ENCODE measurements at regions not wholly inside any gene's neighbourhood (a gene's known extent, or its start where the extent isn't known, plus 50 kb on each side); places are given as distances from the start of the nearest gene placed in this dataset.
"Not testable (repeated sequence)": the region's sequence is repeated elsewhere in the genome, so short reads cannot be mapped to it uniquely, and the experiment has no call there.

DNA sequence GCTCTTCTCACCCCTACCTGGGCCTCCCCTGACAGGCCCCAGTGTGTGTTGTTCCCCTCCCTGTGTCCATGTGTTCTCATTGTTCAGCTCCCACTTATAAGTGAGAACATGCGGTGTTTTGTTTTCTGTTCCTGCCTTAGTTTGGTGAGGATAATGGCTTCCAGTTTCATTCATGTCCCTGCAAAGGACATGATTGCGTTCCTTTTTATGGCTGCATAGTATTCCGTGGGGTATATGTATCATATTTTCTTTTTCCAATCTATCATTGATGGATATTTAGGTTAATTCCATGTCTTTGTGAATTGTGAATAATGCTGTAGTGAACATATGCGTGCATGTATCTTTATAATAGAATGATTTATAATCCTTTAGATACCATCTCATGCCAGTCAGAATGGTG is 159.4 kb upstream of the RPS23 start:
- H3K4me1 ChIP-seq (ENCODE audit: control insufficient read depth in 1 of 2, insufficient read depth in 2 of 2, low read length in 2 of 2); H3K4me3 ChIP-seq (replicated peaks in 1 of 2; ENCODE audit: low read depth in 1 of 2, low read length in 2 of 2); H3K9me2 ChIP-seq (ENCODE audit: insufficient read depth); H3K27me3 ChIP-seq (ENCODE audit: insufficient read depth, low read length); H4K20me1 ChIP-seq (ENCODE audit: insufficient read depth); BruUV-seq (replicated peaks); H3K27ac ChIP-seq (ENCODE audit: low read depth, low read length); H2AFZ ChIP-seq (ENCODE audit: low read depth, low read length, poor library complexity, severe bottlenecking); POLR2A ChIA-PET; intact Hi-C loops (cut with micrococcal nuclease); ATAC-seq; RAD21 ChIA-PET (ENCODE audit: low non-redundant PET in 1 of 2, low total read pairs in 2 of 2, uncharacterized antibody in 2 of 2, unreplicated experiment in 2 of 2); H3K4me2 ChIP-seq (ENCODE audit: low read length); CTCF ChIA-PET; H3K9ac ChIP-seq (ENCODE audit: low read length); DNase-seq (ENCODE audit: low read depth, low spot score); H3K9me3 ChIP-seq (ENCODE audit: control insufficient read depth in 1 of 2, insufficient read depth in 1 of 2, low read depth in 1 of 2, low read length in 2 of 2); H3K36me3 ChIP-seq (ENCODE audit: control insufficient read depth in 1 of 2, insufficient read depth in 2 of 2, low read length in 2 of 2); H3K79me2 ChIP-seq (ENCODE audit: insufficient read depth, low read length): not testable (repeated sequence)

DNA sequence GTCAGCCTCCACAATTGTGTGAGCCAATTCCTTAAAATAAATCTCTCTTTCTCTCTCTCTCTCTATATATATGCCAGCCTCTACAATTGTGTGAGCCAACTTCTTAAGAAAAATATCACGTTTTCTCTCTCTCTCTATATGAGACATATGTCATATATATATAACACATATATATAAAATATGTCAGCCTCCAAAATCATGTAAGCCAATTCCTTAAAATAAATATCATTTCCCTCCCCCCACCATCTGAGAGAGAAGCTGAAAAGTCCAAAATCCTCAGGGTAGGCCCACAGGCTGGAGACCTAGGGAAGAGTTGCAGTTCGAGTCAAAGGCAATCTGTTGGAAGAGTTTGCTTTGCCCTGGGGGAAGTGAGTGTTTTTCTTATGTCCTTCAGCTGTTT is 158.1 kb upstream of the RPS23 start:
- ChIA-PET CTCF (no interaction called here), RAD21 (ENCODE audit: low non-redundant PET in 1 of 2, low total read pairs in 2 of 2, uncharacterized antibody in 2 of 2, unreplicated experiment in 2 of 2) (no interaction called here), POLR2A (no interaction called here)
- H3K9me3 ChIP-seq (ENCODE audit: control insufficient read depth in 1 of 2, insufficient read depth in 1 of 2, low read depth in 1 of 2, low read length in 2 of 2) = no peaks in the 10 kb centered on the region
- H3K4me1 ChIP-seq (ENCODE audit: control insufficient read depth in 1 of 2, insufficient read depth in 2 of 2, low read length in 2 of 2) = no peaks in the 10 kb centered on the region
- ATAC-seq (no peak), DNase-seq (ENCODE audit: low read depth, low spot score) (no peak)
- H3K4me3 ChIP-seq (replicated peaks in 1 of 2; ENCODE audit: low read depth in 1 of 2, low read length in 2 of 2) = no peak overlapping the region
- no peak overlapping the region for H3K27ac ChIP-seq (ENCODE audit: low read depth, low read length)
- no peaks in the 10 kb centered on the region for H3K79me2 ChIP-seq (ENCODE audit: insufficient read depth, low read length)
- intact Hi-C loops (cut with micrococcal nuclease) = no loop called here
- H4K20me1 ChIP-seq (ENCODE audit: insufficient read depth) = no peaks in the 10 kb centered on the region
- H3K27me3 ChIP-seq (ENCODE audit: insufficient read depth, low read length) = no peaks in the 10 kb centered on the region
- H3K9me2 ChIP-seq (ENCODE audit: insufficient read depth) = no peaks in the 10 kb centered on the region
- no peaks in the 10 kb centered on the region for H3K36me3 ChIP-seq (ENCODE audit: control insufficient read depth in 1 of 2, insufficient read depth in 2 of 2, low read length in 2 of 2)
- no peak overlapping the region for H3K9ac ChIP-seq (ENCODE audit: low read length)
- BruUV-seq (replicated peaks) = no TSS peak
- no peak overlapping the region for H2AFZ ChIP-seq (ENCODE audit: low read depth, low read length, poor library complexity, severe bottlenecking)
- H3K4me2 ChIP-seq (ENCODE audit: low read length) = no peak overlapping the region
- TF ChIP-seq POLR2AphosphoS5 (IDR thresholded peaks at IDR 0.05; ENCODE audit: low read depth, low read length) (no peak), MAX (IDR thresholded peaks at IDR 0.05) (no peak), CBX3 (IDR thresholded peaks at IDR 0.05; ENCODE audit: low read depth) (no peak), FOSL1 (IDR thresholded peaks at IDR 0.05; ENCODE audit: low read depth) (no peak), SP1 (IDR thresholded peaks at IDR 0.05; ENCODE audit: low read depth) (no peak), REST (IDR thresholded peaks at IDR 0.05; ENCODE audit: low read depth) (no peak), ZFX (IDR thresholded peaks at IDR 0.05) (no peak), EGR1 (IDR thresholded peaks at IDR 0.05; ENCODE audit: low read depth) (no peak), SRF (IDR thresholded peaks at IDR 0.05; ENCODE audit: low read depth) (no peak), ELF1 (IDR thresholded peaks at IDR 0.05; ENCODE audit: borderline replicate concordance, low read depth) (no peak), POLR2A (IDR thresholded peaks at IDR 0.05; ENCODE audit: borderline replicate concordance, extremely low read depth, insufficient read depth, insufficient read length) (no peak), EZH2phosphoT487 (IDR thresholded peaks at IDR 0.05; ENCODE audit: borderline replicate concordance) (no peak), EZH2 (IDR thresholded peaks at IDR 0.05) (no peak), JUND (IDR thresholded peaks at IDR 0.05) (no peak)
- TF ChIP-seq, protein P1, sequence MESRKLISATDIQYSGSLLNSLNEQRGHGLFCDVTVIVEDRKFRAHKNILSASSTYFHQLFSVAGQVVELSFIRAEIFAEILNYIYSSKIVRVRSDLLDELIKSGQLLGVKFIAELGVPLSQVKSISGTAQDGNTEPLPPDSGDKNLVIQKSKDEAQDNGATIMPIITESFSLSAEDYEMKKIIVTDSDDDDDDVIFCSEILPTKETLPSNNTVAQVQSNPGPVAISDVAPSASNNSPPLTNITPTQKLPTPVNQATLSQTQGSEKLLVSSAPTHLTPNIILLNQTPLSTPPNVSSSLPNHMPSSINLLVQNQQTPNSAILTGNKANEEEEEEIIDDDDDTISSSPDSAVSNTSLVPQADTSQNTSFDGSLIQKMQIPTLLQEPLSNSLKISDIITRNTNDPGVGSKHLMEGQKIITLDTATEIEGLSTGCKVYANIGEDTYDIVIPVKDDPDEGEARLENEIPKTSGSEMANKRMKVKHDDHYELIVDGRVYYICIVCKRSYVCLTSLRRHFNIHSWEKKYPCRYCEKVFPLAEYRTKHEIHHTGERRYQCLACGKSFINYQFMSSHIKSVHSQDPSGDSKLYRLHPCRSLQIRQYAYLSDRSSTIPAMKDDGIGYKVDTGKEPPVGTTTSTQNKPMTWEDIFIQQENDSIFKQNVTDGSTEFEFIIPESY (IDR thresholded peaks at IDR 0.05; ENCODE audit: extremely low read depth, insufficient replicate concordance, low read length) = no peak
- TF ChIP-seq, protein P2, sequence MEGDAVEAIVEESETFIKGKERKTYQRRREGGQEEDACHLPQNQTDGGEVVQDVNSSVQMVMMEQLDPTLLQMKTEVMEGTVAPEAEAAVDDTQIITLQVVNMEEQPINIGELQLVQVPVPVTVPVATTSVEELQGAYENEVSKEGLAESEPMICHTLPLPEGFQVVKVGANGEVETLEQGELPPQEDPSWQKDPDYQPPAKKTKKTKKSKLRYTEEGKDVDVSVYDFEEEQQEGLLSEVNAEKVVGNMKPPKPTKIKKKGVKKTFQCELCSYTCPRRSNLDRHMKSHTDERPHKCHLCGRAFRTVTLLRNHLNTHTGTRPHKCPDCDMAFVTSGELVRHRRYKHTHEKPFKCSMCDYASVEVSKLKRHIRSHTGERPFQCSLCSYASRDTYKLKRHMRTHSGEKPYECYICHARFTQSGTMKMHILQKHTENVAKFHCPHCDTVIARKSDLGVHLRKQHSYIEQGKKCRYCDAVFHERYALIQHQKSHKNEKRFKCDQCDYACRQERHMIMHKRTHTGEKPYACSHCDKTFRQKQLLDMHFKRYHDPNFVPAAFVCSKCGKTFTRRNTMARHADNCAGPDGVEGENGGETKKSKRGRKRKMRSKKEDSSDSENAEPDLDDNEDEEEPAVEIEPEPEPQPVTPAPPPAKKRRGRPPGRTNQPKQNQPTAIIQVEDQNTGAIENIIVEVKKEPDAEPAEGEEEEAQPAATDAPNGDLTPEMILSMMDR (IDR thresholded peaks at IDR 0.05 in 2 of 3, conservative IDR thresholded peaks at IDR 0.05 in 1 of 3; ENCODE audit: borderline replicate concordance in 1 of 3, insufficient read depth in 1 of 3, low read depth in 2 of 3, low read length in 2 of 3) = no peak
